GM18502 (cell line): ENCODE measurements at regions not wholly inside any gene's neighbourhood (a gene's known extent, or its start where the extent isn't known, plus 50 kb on each side); places are given as distances from the start of the nearest gene placed in this dataset.
A peak's percentile ranks its signal among the peaks of the same experiment; 100 is the strongest.

ENCODE experiments used
- ATAC-seq: cut with Tn5 transposase; IDR thresholded peaks from one replicate; pipeline ENCODE4 v1.9.1; 2021; ENCODE audit warnings: mild to moderate bottlenecking; ENCODE audit not compliant: unreplicated experiment, poor library complexity

DNA sequence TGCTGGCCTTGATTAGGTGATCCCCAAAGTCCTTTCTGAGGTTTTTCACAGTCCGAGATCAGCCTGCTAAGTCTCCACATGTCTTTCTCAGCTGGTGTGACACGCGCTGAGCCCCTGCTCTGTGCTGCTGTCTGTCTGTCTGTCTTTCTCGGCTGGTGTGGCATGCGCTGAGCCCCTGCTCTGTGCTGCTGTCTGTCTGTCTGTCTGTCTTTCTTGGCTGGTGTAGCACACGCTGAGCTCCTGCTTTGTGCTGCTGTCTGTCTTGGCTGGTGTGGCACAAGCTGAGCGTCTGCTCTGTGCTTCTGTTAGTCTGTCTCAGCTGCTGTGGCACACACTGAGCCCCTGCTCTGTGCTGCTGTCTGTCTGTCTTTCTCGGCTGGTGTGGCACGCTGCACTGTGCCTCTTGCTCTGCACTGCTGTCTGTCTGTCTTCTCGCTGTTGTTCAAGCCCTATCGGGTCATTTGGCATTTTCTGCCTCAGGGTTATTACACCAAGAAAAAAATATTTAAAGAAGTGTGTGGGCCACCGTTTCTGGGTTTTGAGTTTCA is 217.3 kb upstream of the SHH start:
- no peak for ATAC-seq

GRCh38 chr7:156028521-156028920 is 216.3 kb upstream of the SHH start:
- no peak for ATAC-seq

- ATAC-seq = no peak
These were observed 215.6 kb upstream of the SHH start for GRCh38 chr7:156027821-156028220.

DNA sequence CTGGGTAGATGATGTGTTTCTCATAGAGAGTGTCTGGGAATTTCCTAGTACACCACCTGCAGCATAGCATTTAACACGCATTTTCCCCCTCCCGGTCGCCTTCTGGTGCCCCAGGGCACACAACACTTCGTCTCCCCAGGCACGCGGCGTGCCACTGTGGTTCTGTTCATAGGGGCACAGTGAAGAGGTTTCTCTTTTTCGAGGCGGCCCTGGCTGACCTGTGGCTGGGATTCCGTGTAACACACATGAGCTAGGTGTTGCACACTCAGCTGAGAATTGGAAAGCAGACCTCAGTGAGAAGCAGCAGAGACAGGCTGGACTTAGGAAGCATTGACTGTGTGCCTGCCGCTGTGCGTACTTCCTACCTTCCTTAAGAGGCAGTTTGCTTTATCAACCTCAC is 214.3 kb upstream of the SHH start:
- ATAC-seq = no peak

GRCh38 chr7:156026076-156026600 is 213.9 kb upstream of the SHH start:
- ATAC-seq = no peak

- no peak for ATAC-seq
These were observed 213.4 kb upstream of the SHH start for GRCh38 chr7:156025675-156026074.

DNA sequence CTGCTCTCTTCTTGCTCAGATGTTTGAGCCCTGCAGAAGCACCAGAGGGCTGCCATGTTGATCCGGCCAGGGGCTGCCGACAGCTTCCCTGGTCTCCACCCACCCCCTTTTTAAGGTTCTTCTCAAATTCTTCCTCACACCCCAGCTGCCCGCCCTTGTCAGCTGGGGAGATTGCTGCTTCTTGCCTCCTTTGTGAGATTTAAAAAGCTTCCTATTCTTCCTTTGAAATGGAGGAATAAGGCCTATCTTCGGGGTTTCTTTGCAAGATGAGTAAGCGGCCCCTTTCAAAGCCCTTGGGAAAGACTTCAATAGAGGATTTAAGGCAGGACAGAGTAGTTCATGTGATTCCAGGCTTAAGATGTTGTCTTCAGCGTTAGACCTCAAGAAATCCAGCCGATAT is 211.9 kb upstream of the SHH start:
- ATAC-seq = no peak

- no peak for ATAC-seq
These were observed 210.5 kb upstream of the SHH start for GRCh38 chr7:156022483-156023459.

DNA sequence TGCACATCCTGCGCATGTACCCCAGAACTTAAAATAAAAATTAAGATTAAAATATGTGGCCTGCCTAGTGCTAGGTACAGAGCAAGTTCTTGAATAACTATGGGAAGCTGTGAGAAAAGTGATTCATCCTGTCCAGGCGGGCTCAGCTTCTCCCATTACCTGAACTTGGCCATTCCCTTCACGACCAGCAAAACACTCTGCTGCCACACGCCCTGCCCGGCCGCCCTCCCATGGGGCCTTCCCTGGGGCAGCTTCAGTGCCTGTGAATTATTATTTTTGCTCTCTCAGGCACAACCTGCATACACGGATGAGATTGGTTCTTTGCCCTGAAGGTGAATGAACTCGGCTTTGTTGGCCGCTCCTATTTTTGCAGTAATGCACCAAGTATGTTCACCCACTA is 209.2 kb upstream of the SHH start:
- ATAC-seq = no peak

DNA sequence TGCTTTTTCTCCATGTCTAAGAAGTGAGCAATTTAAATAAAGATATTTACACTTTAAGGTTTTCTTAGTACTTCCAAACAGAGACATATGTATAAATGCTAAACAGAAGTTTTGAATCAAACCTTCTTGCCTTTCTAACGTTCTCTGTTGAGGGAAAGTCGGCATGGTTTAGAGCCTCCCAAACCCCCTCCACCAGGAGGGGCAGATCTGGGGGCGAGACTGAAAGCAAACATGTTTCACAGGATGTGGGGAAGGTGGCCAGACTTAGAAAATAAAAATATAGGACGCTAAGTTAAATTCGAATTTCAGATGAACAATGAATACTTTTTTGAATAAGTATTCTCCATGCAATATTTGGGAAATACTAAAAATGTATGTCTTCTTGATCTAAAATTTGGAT is 208.3 kb upstream of the SHH start:
- ATAC-seq = no peak

GRCh38 chr7:156019776-156020565 is 207.7 kb upstream of the SHH start:
- ATAC-seq = no peak

GRCh38 chr7:156019308-156019707 is 207.0 kb upstream of the SHH start:
- ATAC-seq = no peak

DNA sequence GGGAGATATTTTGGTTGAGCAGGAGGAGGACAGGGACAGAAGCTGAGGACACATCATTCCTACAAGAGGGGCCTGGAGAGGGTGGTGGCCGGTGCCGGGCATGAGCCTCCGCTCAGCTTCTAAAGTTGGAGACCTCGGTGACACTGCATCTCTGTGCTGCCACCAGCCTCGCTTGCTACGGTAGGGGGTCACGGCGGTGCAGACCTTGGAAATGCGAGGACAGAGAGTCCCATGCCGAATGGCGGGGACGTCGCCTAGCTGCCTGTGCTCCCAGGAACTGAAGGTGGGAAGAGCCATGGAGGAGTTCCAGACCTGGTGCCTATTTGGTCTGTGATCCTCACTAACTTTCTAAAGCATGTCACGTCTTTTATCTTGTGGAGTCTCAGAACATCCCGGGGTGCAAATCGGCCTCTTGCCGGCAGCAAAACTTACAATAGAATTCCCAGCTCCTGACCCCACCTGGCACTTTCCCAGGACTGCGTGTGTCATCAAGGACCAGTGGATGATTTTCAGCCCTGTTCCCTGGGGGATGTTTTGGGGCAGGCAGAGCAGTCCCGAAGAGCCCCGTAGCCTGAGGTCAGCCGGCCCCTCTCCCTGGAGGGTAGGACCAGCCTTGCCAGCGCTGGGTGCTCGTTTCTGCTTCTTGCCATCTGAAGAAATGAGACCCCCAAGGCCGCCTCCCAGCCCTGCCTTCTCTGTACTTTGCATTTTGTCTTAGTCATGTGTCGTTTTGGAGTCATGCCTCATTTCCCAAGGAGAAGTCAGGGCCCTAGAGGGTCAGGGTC is 205.8 kb upstream of the SHH start:
- no peak for ATAC-seq

DNA sequence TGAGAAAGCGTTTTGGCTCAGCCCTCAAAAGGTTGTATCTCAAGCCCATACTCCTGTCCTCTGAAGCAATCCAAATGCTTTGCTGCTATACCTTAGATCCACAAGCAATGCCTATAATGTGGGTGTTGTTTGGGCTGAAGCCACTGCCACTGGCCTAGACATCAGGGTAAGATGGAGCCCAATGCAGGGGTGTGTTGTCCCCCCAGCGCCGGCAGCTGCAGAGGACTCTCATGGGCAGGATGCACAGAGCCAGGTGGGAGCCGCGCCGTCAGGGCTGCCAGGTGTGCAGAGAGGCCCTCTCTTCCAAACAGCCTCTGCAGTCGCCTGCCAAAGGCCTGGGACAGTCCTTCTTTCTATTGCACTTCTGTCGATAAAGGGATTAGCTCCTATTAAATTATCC is 205.2 kb upstream of the SHH start:
- no peak for ATAC-seq

DNA sequence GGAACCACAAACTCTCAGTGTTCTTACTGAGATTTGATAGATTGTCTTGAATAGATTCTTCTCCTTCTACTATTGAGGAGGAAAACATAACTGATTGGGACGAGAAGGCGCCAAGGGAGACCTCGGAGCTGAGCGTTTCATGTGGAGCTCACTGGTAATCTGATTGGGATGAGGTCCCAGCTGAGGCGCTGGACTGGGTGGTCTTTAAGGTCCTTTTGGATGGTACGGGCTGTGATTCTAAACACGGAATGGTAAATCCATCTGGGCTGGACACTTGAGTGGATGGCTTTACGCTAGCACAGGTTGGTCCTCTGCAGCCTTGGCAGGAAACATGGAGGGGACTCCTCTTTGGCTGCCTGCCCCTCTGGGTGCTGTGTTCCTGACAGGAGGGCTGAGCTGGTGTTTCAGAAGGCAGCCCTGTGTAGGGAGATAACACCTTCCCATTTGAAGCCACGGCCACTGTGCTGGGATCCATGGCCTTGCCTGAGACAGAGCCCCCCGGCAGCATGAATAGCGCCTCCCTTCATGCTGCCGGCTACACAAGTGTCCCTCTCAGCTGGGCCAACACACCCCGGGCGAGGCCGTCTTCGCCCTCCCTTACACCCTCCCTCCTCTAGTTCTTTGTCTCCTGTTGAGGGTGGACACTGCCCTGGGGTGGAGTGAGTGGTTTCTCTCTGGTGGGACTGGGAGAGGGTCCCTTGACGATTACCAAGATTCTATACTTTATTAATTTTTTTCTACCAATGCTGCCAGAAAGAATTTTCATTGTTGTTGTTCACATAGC is 203.2 kb upstream of the SHH start:
- ATAC-seq = no peak

DNA sequence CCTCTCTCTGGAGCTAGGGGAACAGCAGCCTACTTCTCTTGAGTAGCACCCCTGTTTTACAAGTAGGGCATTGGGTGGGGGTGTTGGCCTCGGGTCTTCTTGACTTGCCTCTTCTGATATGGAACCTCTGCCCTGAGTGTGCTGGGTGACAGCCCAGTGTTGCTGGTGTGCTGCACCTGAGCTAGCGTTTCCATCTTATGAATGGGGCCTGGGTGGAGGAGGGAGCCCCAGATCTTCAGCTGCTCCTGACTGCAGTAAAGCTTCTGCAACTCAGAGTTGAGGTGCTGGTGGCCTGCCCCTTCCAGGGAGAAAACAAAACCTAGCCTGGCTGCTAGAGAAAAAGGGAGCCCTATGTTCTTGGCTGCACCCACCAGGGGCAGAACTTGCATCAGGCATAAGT is 202.5 kb upstream of the SHH start:
- ATAC-seq = no peak

DNA sequence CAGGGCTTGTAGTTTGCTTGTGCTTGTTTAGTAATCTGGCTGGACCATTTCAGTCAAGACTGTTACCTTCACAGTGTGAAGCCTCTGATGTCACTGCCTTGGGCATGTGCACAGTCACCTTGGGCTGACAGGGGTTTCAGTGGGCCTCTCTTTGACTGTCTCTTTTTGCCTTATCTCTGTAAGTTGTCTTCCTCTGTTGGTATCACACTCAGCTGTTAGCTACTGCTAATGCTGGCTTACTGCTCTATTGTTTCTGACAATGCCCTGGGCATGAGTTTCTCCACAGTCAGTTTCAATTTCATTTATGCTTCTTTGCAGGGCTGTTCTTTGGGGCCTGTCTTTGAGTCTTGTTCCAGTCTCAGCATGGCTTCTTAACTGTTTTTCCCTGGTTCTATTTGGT is 201.9 kb upstream of the SHH start:
- ATAC-seq = peak; percentile 68

- no peak for ATAC-seq
These were observed 200.1 kb upstream of the SHH start for GRCh38 chr7:156012412-156012811.

DNA sequence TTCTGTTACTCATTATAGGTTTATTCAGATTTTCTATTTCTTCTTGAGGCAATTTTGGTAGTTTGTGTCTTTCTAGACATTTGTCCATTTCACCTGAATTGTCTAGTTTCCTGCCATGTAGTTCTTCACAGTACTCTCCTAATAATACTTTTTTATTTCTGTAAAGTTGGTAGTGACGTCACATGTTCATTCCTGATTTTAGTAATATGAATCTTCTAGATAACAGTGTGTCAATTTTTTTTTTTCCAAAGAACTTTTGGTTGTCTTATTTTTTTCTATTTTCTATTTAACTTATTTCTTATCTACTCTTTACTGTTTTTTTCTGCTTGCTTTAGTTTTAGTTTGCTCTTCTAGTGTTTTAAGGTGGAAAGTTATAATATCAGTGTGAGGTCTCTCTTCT is 197.3 kb upstream of the SHH start:
- no peak for ATAC-seq
